ENCODE measurements at regions not wholly inside any gene's neighbourhood (a gene's known extent, or its start where the extent isn't known, plus 50 kb on each side); places are given as distances from the start of the nearest gene placed in this dataset.

DNA sequence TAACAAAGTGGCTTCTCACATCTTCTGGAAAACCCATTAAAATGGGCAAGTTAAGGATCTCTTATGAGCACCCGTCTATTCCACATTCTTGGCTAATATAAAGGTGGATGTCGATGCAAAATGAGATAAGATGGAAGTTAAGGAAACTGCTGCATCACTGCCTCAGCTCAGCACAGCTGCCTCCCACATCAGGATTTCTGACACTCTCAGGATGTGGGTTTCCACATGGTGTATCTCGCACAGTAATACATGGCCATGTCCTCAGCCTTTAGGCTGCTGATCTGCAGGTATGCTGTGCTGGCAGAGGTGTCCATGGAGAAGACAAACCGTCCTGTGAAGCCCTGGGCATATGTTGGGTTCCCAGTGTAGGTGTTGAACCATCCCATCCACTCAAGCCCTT is 1348.0 kb downstream of the TMEM121 start:
- DNase-seq = no peak

- no peak for DNase-seq
Measured at GRCh38 chr14:106875503-106875902, 1349.1 kb downstream of the TMEM121 start.

DNA sequence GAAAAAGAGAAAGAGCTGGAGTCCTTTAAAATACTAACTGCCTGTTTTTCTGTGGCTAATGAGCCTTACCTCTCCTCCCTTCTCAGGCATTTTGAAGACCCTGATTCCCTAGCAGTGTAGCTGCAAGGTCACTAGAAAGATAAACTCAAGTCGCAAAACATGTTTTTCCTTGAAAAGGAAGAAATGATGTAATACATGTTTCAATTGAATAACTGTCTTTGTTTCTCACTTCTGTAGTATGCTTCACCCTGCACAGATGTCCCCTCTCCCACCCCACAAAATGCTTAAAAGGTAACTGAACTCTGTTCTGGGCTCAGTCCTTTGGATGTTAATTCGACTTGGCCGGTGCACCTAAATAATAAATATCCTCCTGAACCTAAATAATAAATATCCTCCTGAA is 1350.3 kb downstream of the TMEM121 start:
- no peak for DNase-seq

DNA sequence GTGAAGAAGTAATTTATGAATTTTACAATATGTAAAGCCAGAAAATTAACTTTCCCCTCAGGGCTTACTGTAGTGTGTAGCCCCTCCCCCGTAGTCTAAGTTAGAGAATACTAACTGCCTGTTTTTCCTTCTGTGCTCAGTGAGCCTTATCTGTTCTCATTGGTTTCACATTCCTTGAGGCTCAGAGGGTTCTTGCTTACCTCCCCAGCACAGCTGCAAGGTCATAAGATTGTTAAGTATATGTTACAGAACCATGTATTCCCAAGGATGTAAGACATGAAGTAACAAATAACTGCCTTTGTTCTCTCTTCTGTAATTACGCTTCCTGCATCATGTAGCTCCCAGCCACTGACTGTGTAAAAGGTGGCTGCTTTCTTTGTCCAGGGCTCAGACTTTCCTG is 1351.1 kb downstream of the TMEM121 start:
- DNase-seq = no peak

DNA sequence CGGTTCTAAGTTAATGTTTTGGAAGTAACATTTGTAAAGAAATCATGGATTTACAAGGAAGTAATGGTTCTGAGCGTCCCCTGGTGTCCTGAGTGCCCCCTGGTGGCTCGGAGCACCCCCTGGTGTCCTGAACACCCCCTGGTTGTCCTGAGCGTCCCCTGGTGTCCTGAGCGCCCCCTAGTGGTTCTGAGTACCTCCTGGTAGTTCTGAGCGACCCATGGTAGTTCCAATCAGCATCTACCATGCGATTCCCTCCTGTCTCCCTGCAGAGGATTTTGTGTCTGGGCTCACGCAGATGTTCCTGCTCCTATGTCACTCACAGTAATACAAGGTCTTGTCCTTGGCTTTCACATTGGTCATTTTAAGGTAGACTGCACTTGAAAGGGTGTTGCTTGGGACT is 1352.9 kb downstream of the TMEM121 start:
- DNase-seq = no peak

DNA sequence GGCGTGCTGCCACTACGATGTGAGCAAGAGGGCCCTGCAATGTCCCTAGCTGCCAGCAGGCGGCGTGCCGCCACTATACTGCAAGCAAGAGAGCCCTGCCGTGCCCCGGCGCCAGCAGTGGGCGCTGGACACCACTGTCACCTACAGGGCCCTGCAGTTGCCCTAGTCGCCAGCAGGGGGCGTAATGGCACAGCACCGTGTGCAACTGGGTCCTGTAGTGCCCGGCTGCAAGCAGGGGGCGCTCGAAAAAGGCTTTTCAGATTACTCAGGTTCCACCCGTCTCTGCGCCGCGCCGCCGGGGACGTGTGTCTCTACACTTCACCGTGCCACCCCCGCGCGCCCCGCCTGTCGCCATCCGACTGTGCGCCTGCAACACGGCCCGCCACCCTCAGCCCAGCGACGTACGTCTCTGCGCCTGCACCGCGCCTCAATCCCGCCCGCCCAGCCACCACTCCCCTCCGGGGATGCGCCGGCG is 1356.9 kb downstream of the TMEM121 start:
- no peak for DNase-seq

All from left kidney (tissue), 1 donor.